HepG2 (cell line): ENCODE measurements at regions not wholly inside any gene's neighbourhood (a gene's known extent, or its start where the extent isn't known, plus 50 kb on each side); places are given as distances from the start of the nearest gene placed in this dataset.

Experiments used
- ATF3 ChIP-seq: sonication (generic); formaldehyde crosslinking; IDR thresholded peaks from 2 replicates; pipeline ENCODE4 v1.4.0; 2020; ENCODE audit warnings: missing genetic modification reagents
- EP300 ChIP-seq, 3 experiments: sonication (generic) in 1 of 3; formaldehyde crosslinking in 1 of 3; IDR thresholded peaks; 2 replicates each; pipeline versions ENCODE4 v1.5.1 to v1.6.1; 2011 to 2020; ENCODE audit warnings: low read depth in 2 of 3, low read length in 2 of 3, borderline replicate concordance in 1 of 3, improper control_type of control experiment in 1 of 3, mild to moderate bottlenecking in 1 of 3, missing genetic modification reagents in 1 of 3, moderate library complexity in 1 of 3
- GMEB1 ChIP-seq: sonication (generic); formaldehyde crosslinking; IDR thresholded peaks from 2 replicates; pipeline ENCODE4 v1.5.1; 2020; ENCODE audit warnings: missing genetic modification reagents, mild to moderate bottlenecking, borderline replicate concordance
- POLR2A ChIP-seq, 2 experiments: IDR thresholded peaks; 2 replicates each; pipeline ENCODE4 v1.6.1; 2011; ENCODE audit warnings: low read depth in 2 of 2, low read length in 2 of 2, mild to moderate bottlenecking in 1 of 2, moderate library complexity in 1 of 2; ENCODE audit not compliant: insufficient read depth in 1 of 2
- ZFP36L1 ChIP-seq: sonication (generic); formaldehyde crosslinking; IDR thresholded peaks from 2 replicates; pipeline ENCODE4 v1.8.0; 2022; ENCODE audit warnings: mild to moderate bottlenecking, missing genetic modification reagents, moderate library complexity
- ZFP37 ChIP-seq: sonication (generic); formaldehyde crosslinking; IDR thresholded peaks from 2 replicates; pipeline ENCODE4 v1.4.0; 2020; ENCODE audit warnings: missing genetic modification reagents, borderline replicate concordance
- ZFP91 ChIP-seq: sonication (generic); formaldehyde crosslinking; IDR thresholded peaks from 2 replicates; pipeline ENCODE4 v1.9.0; 2022; ENCODE audit warnings: missing genetic modification reagents, mild to moderate bottlenecking, borderline replicate concordance
- ZNF274 ChIP-seq: sonication (generic); formaldehyde crosslinking; IDR thresholded peaks from 2 replicates; pipeline ENCODE4 v1.5.1; 2020; ENCODE audit warnings: mild to moderate bottlenecking, missing genetic modification reagents
- ZNF3 ChIP-seq: IDR thresholded peaks from 2 replicates; pipeline ENCODE4 v1.7.0; 2017; ENCODE audit warnings: inconsistent platforms
- ZNF550 ChIP-seq: sonication (generic); formaldehyde crosslinking; IDR thresholded peaks from 2 replicates; pipeline ENCODE4 v1.4.0; 2020; ENCODE audit warnings: mild to moderate bottlenecking, missing genetic modification reagents, borderline replicate concordance
- ZNF589 ChIP-seq: sonication (generic); formaldehyde crosslinking; conservative IDR thresholded peaks from 2 replicates; pipeline ENCODE4 v1.8.0; 2022; ENCODE audit warnings: mild to moderate bottlenecking, moderate library complexity, missing genetic modification reagents
- ZNF614 ChIP-seq: IDR thresholded peaks from 2 replicates; pipeline ENCODE4 v1.6.1; 2018; ENCODE audit warnings: missing biosample characterization, missing genetic modification reagents, inconsistent platforms, borderline replicate concordance

- TF ChIP-seq ZFP91 (CRISPR knock-in tag): no peak
- TF ChIP-seq ATF3: no peak
- no peak for TF ChIP-seq GMEB1 (CRISPR knock-in tag)
- TF ChIP-seq EP300 (IDR thresholded peaks at IDR 0.05; ENCODE audit: low read depth in 2 of 2, low read length in 2 of 2): no peak
- no peak for TF ChIP-seq EP300 (CRISPR knock-in tag; IDR thresholded peaks at IDR 0.05; ENCODE audit: borderline replicate concordance)
- TF ChIP-seq ZNF589 (CRISPR knock-in tag): no peak
- TF ChIP-seq ZNF550 (CRISPR knock-in tag): no peak
- no peak for TF ChIP-seq ZFP37
- no peak for TF ChIP-seq ZNF3 (CRISPR knock-in tag)
- TF ChIP-seq ZFP36L1 (CRISPR knock-in tag): no peak
- TF ChIP-seq ZNF614: no peak
- TF ChIP-seq ZNF274 (CRISPR knock-in tag): no peak
- no peak for TF ChIP-seq POLR2A (IDR thresholded peaks at IDR 0.05; ENCODE audit: insufficient read depth in 1 of 2, low read depth in 2 of 2, low read length in 2 of 2)
Observed at GRCh38 chr5:62812621-62813255, 234.1 kb downstream of the LRRC70 start.
